Mesenchymal stem cell (in vitro differentiated cells and primary cell): ENCODE measurements at regions not wholly inside any gene's neighbourhood (a gene's known extent, or its start where the extent isn't known, plus 50 kb on each side); places are given as distances from the start of the nearest gene placed in this dataset.

Source experiments
- DNase-seq: peaks from one replicate; pipeline ENCODE4 v3.0.0-alpha.2; 2013
- H2AFZ ChIP-seq: one replicate; pipeline ENCODE4 v1.6.1; 2013; ENCODE audit warnings: low read depth, mild to moderate bottlenecking, control low read depth, inconsistent platforms, low read length, moderate library complexity
- H2AK5ac ChIP-seq: 2 replicates; pipeline ENCODE4 v1.6.1; 2013; ENCODE audit warnings: low read length, moderate library complexity, mild to moderate bottlenecking, inconsistent platforms; ENCODE audit not compliant: severe bottlenecking
- H2BK120ac ChIP-seq: one replicate; pipeline ENCODE4 v1.6.1; 2013; ENCODE audit warnings: low read depth, mild to moderate bottlenecking, inconsistent platforms, low read length, moderate library complexity
- H2BK12ac ChIP-seq, 2 experiments: one replicate each; pipeline ENCODE4 v1.6.1; 2013; ENCODE audit warnings: inconsistent platforms in 2 of 2, low read length in 2 of 2, mild to moderate bottlenecking in 2 of 2, moderate library complexity in 2 of 2, control low read depth in 1 of 2
- H2BK15ac ChIP-seq: one replicate; pipeline ENCODE4 v1.6.1; 2013; ENCODE audit warnings: mild to moderate bottlenecking, low read depth, inconsistent platforms; ENCODE audit not compliant: poor library complexity, severe bottlenecking
- H2BK5ac ChIP-seq: 2 replicates; pipeline ENCODE4 v1.6.1; 2013; ENCODE audit warnings: low read depth, mild to moderate bottlenecking, low read length, control low read depth, inconsistent platforms; ENCODE audit not compliant: poor library complexity, severe bottlenecking
- H3K14ac ChIP-seq, 2 experiments: one replicate each; pipeline ENCODE4 v1.6.1; 2013; ENCODE audit warnings: inconsistent platforms in 2 of 2, low read length in 2 of 2, control low read depth in 1 of 2, mild to moderate bottlenecking in 1 of 2, moderate library complexity in 1 of 2
- H3K18ac ChIP-seq, 2 experiments: one replicate each; pipeline ENCODE4 v1.6.1; 2013; ENCODE audit warnings: inconsistent platforms in 2 of 2, low read length in 2 of 2, control low read depth in 1 of 2, low read depth in 1 of 2, mild to moderate bottlenecking in 1 of 2
- H3K23ac ChIP-seq, 2 experiments: one replicate each; pipeline ENCODE4 v1.6.1; 2013; ENCODE audit warnings: inconsistent platforms in 2 of 2, low read length in 2 of 2, mild to moderate bottlenecking in 2 of 2, moderate library complexity in 2 of 2, control low read depth in 1 of 2
- H3K27ac ChIP-seq: 2 replicates; pipeline ENCODE4 v1.5.1; 2013; ENCODE audit warnings: mild to moderate bottlenecking, moderate library complexity, low read length, control low read depth, inconsistent platforms; ENCODE audit not compliant: poor library complexity, severe bottlenecking
- H3K27me3 ChIP-seq, 2 experiments: 2 replicates each; pipeline versions ENCODE4 v1.6.1 to v1.7.0; 2013; ENCODE audit warnings: low read length in 2 of 2, mild to moderate bottlenecking in 2 of 2, moderate library complexity in 2 of 2, control low read depth in 1 of 2, inconsistent platforms in 1 of 2; ENCODE audit not compliant: control insufficient read depth in 1 of 2, insufficient read depth in 1 of 2
- H3K36me3 ChIP-seq, 2 experiments: 2 replicates each; pipeline versions ENCODE4 v1.6.1 to v1.7.0; 2013; ENCODE audit warnings: low read length in 2 of 2, control low read depth in 1 of 2, inconsistent platforms in 1 of 2, low read depth in 1 of 2, mild to moderate bottlenecking in 1 of 2; ENCODE audit not compliant: insufficient read depth in 2 of 2, control insufficient read depth in 1 of 2
- H3K4ac ChIP-seq, 2 experiments: one replicate each; pipeline ENCODE4 v1.6.1; 2013; ENCODE audit warnings: inconsistent platforms in 2 of 2, low read length in 2 of 2, mild to moderate bottlenecking in 2 of 2, moderate library complexity in 2 of 2, control low read depth in 1 of 2, low read depth in 1 of 2
- H3K4me1 ChIP-seq: 2 replicates; pipeline ENCODE4 v1.6.1; 2013; ENCODE audit warnings: low read depth, low read length, control low read depth; ENCODE audit not compliant: control insufficient read depth, insufficient read depth
- H3K4me2 ChIP-seq: 2 replicates; pipeline ENCODE4 v1.6.1; 2013; ENCODE audit warnings: low read length, mild to moderate bottlenecking, inconsistent platforms; ENCODE audit not compliant: poor library complexity, severe bottlenecking
- H3K4me3 ChIP-seq, 2 experiments: 2 replicates each; pipeline versions ENCODE4 v1.5.1 to v1.7.0; 2013; ENCODE audit warnings: low read length in 2 of 2, mild to moderate bottlenecking in 2 of 2, control low read depth in 1 of 2, low read depth in 1 of 2; ENCODE audit not compliant: insufficient read depth in 1 of 2
- H3K79me1 ChIP-seq: replicated peaks from 2 replicates; pipeline ENCODE4 v1.6.1; 2013; ENCODE audit warnings: mild to moderate bottlenecking, control low read depth, low read length, inconsistent platforms; ENCODE audit not compliant: poor library complexity, severe bottlenecking
- H3K9ac ChIP-seq: 2 replicates; pipeline ENCODE4 v1.7.0; 2013; ENCODE audit warnings: mild to moderate bottlenecking, low read length, moderate library complexity
- H3K9me3 ChIP-seq: 2 replicates; pipeline ENCODE4 v1.7.0; 2013; ENCODE audit warnings: mild to moderate bottlenecking, low read length; ENCODE audit not compliant: control insufficient read depth
- H4K8ac ChIP-seq: one replicate; pipeline ENCODE4 v1.6.1; 2013; ENCODE audit warnings: inconsistent platforms, mild to moderate bottlenecking, low read length, moderate library complexity
- H4K91ac ChIP-seq: one replicate; pipeline ENCODE4 v1.6.1; 2013; ENCODE audit warnings: mild to moderate bottlenecking, low read length, inconsistent platforms
- WGBS: methylation state at CpG from one replicate; pipeline ENCODE4 v1.1.7; 2013; ENCODE audit warnings: mixed read lengths; 5-methylcytosine and 5-hydroxymethylcytosine counted together

GRCh38 chr15:70185251-70185711 lies 87.6 kb upstream of the TLE3 start:
- no peak overlapping the region for H4K91ac ChIP-seq
- H2AK5ac ChIP-seq, result no peak overlapping the region
- no peaks in the 10 kb centered on the region for H3K79me1 ChIP-seq
- H3K4me2 ChIP-seq, result no peak overlapping the region
- no peak overlapping the region for H3K4me3 ChIP-seq
- H2BK12ac ChIP-seq, result no peak overlapping the region
- H3K4me1 ChIP-seq, result peaks cover 2% of the 10 kb centered on the region
- H4K8ac ChIP-seq, result no peak overlapping the region
- H2AFZ ChIP-seq, result no peak overlapping the region
- H3K4ac ChIP-seq, result no peak overlapping the region
- no peak overlapping the region for H3K18ac ChIP-seq
- H3K27me3 ChIP-seq, result peaks cover 39 to 71% of the 10 kb centered on the region in 2 experiments
- H2BK5ac ChIP-seq, result no peak overlapping the region
- WGBS, result 94% methylated on average over 2 of the region's 5 CpGs
- DNase-seq, result no peak
- H3K27ac ChIP-seq, result no peak overlapping the region
- H2BK120ac ChIP-seq, result no peak overlapping the region
- H3K36me3 ChIP-seq, result no peaks in the 10 kb centered on the region
- H3K9me3 ChIP-seq, result no peaks in the 10 kb centered on the region
- H3K14ac ChIP-seq, result no peak overlapping the region
- no peak overlapping the region for H2BK15ac ChIP-seq
- no peak overlapping the region for H3K23ac ChIP-seq
- no peak overlapping the region for H3K9ac ChIP-seq

DNA sequence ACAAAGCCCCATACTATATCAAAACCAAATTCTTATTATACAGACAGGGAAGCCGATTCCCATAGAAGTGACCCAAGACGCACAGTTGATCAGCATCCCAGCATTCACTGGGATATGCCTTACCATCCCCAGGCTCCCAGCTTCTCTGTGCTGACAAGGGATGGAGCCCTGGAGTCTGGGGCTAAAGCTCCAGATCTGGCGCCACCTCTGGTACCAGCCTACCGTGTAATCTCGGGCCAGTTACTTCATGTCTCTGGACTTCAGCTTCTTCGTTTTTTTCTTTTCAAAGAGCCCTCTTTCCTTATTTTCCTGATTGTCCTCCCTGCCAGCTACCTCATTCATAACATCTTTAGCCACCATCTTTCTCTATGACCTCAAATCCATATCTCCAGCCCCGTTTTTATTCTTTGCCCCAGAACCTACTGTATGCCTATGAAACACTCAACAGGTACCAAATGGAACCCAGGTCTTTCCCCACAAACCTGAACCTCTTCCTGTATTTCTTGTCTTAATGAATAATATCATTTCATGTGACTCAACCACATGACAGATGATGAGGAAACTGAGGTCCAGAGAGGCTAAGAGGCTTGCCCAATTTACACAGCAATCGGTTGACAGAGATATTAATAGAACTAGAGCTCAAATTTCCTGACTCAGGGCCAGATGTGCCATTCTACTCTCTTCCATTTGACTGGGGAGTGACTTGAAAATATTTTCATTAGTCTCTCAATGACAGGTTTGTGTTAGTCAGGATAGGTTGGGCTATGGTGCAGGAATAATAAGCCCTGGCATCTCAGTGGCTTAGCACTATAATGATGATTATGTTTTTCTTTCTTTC lies 85.4 kb upstream of the TLE3 start:
- Histone ChIP-seq H2BK15ac (no peak overlapping the region), H2BK5ac (no peak overlapping the region), H3K9me3 (no peaks in the 10 kb centered on the region), H2BK120ac (no peak overlapping the region), H2AFZ (no peak overlapping the region), H3K27ac (no peak overlapping the region), H3K4me1 (peaks cover 2% of the 10 kb centered on the region), H4K8ac (no peak overlapping the region), H3K14ac (no peak overlapping the region), H4K91ac (no peak overlapping the region), H3K4me3 (no peak overlapping the region), H3K4ac (no peak overlapping the region), H3K23ac (no peak overlapping the region), H3K27me3 (peaks cover 36 to 68% of the 10 kb centered on the region in 2 experiments), H2BK12ac (no peak overlapping the region), H3K79me1 (no peaks in the 10 kb centered on the region), H3K18ac (no peak overlapping the region), H3K4me2 (no peak overlapping the region), H3K36me3 (no peaks in the 10 kb centered on the region), H3K9ac (no peak overlapping the region), H2AK5ac (no peak overlapping the region)
- WGBS, result 66% methylated on average over 8 of the region's 8 CpGs
- no peak for DNase-seq

DNA sequence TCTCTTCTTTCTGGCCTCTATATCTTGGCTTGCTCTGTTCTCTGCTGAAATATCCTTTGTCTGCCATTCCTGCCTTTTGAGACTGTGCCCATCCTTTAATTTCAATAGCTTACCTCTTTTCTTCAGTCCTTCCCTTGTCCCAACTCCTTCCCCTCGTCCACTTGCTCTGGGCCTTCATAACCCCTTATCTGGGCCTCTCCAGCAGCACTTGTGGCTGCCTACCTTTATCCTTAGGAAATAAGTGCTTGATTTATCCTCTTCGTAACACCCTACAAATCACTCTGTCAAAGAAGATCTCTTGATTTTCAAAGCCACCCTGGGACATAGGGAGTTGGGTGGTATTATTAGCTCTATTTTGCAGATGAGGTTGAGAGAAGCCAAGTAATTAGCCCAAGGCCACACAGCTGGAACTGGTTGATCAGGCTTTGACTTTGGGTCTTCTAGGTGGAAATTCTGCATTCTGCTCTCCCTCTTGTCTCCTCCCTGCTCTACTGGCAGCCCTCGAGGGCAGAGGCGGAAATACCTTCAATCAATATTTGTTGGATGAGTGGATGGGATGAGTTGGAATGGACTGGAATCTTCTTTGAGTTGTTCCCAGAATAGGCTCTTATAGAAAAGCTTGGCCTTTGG lies 84.0 kb upstream of the TLE3 start:
- DNase-seq, result no peak
- H2BK12ac ChIP-seq, result no peak overlapping the region
- H3K18ac ChIP-seq, result no peak overlapping the region
- H3K14ac ChIP-seq, result no peak overlapping the region
- H3K4ac ChIP-seq, result no peak overlapping the region
- no peak overlapping the region for H4K91ac ChIP-seq
- H3K23ac ChIP-seq, result no peak overlapping the region
- H2BK15ac ChIP-seq, result no peak overlapping the region
- no peaks in the 10 kb centered on the region for H3K36me3 ChIP-seq
- H2BK5ac ChIP-seq, result no peak overlapping the region
- no peaks in the 10 kb centered on the region for H3K79me1 ChIP-seq
- H3K4me1 ChIP-seq, result peaks cover 2% of the 10 kb centered on the region
- H3K27me3 ChIP-seq, result peaks cover 26 to 55% of the 10 kb centered on the region in 2 experiments
- no peak overlapping the region for H3K9ac ChIP-seq
- H3K9me3 ChIP-seq, result no peaks in the 10 kb centered on the region
- H3K4me2 ChIP-seq, result no peak overlapping the region
- H2BK120ac ChIP-seq, result no peak overlapping the region
- 76% methylated on average over 2 of the region's 4 CpGs for whole genome bisulfite sequencing
- H2AK5ac ChIP-seq, result no peak overlapping the region
- no peak overlapping the region for H3K27ac ChIP-seq
- H2AFZ ChIP-seq, result no peak overlapping the region
- H3K4me3 ChIP-seq, result no peak overlapping the region
- no peak overlapping the region for H4K8ac ChIP-seq

- Histone ChIP-seq H3K4me1 (peaks cover 2% of the 10 kb centered on the region), H3K23ac (no peak overlapping the region), H2AK5ac (no peak overlapping the region), H3K27me3 (peaks cover 21 to 48% of the 10 kb centered on the region in 2 experiments), H3K14ac (no peak overlapping the region), H2BK12ac (no peak overlapping the region), H3K4me3 (no peak overlapping the region), H3K4ac (no peak overlapping the region), H3K9me3 (no peaks in the 10 kb centered on the region), H2BK5ac (no peak overlapping the region), H3K9ac (no peak overlapping the region), H3K4me2 (no peak overlapping the region), H2BK120ac (no peak overlapping the region), H4K8ac (no peak overlapping the region), H3K36me3 (no peaks in the 10 kb centered on the region), H3K79me1 (no peaks in the 10 kb centered on the region), H4K91ac (no peak overlapping the region), H3K18ac (no peak overlapping the region), H3K27ac (no peak overlapping the region), H2BK15ac (no peak overlapping the region), H2AFZ (no peak overlapping the region)
- 87% methylated on average over 13 of the region's 15 CpGs for WGBS
- no peak for DNase-seq
Measured at GRCh38 chr15:70180186-70180875, 82.6 kb upstream of the TLE3 start.
